Nephron (organoid): ENCODE measurements at regions not wholly inside any gene's neighbourhood (a gene's known extent, or its start where the extent isn't known, plus 50 kb on each side); places are given as distances from the start of the nearest gene placed in this dataset.

Source experiments
- H3K27ac Mint-ChIP-seq, 3 experiments: 2 replicates each; pipeline ENCODE4 v1.8.0; 2020; ENCODE audit warnings: mixed read lengths in 3 of 3, mild to moderate bottlenecking in 2 of 3, moderate library complexity in 1 of 3
- H3K27me3 Mint-ChIP-seq: 2 replicates; pipeline ENCODE4 v1.8.0; 2021; ENCODE audit warnings: low read depth, mild to moderate bottlenecking, moderate library complexity, mixed read lengths
- H3K36me3 Mint-ChIP-seq: 2 replicates; pipeline ENCODE4 v1.8.0; 2020; ENCODE audit warnings: low read depth, mixed read lengths
- H3K4me1 Mint-ChIP-seq: 2 replicates; pipeline ENCODE4 v1.8.0; 2020; ENCODE audit warnings: mixed read lengths
- H3K4me3 Mint-ChIP-seq, 3 experiments: 2 replicates each; pipeline ENCODE4 v1.8.0; 2020; ENCODE audit warnings: mild to moderate bottlenecking in 3 of 3, mixed read lengths in 3 of 3, moderate library complexity in 2 of 3
- H3K9me3 Mint-ChIP-seq: 2 replicates; pipeline ENCODE4 v1.8.0; 2020; ENCODE audit warnings: mixed read lengths
- TF ChIP-seq, protein P1 (sequence below), 3 experiments: fragments of 200-600 bp; sonication (generic); IDR thresholded peaks; one replicate each; pipeline ENCODE4 v1.5.0; 2021; ENCODE audit warnings: antibody characterized with exemption in 3 of 3; ENCODE audit not compliant: unreplicated experiment in 3 of 3

DNA sequence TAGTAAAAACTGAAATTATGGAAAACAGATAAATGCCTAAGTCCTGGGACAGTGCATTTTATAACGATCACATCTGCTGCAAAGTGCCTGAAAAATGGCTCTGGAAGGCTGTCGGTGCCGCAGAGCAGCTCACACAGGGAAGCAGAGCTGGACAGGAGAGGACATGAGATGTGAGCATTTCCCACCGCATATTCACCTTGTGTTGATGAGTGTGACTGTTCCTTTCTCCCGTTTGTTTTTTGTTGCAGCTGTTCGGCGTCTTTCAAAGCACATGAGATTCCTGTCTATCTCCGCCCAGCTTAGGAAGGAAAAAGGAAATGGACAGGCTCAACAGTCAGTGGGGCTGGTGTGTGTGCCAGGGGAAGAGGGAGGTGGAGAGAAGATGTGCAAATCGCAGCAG, 164.9 kb upstream of the SEMA6A start:
- peaks cover 29% of the 10 kb centered on the region for H3K4me1 Mint-ChIP-seq
- H3K9me3 Mint-ChIP-seq: peaks cover 8% of the 10 kb centered on the region
- TF ChIP-seq, protein P1, sequence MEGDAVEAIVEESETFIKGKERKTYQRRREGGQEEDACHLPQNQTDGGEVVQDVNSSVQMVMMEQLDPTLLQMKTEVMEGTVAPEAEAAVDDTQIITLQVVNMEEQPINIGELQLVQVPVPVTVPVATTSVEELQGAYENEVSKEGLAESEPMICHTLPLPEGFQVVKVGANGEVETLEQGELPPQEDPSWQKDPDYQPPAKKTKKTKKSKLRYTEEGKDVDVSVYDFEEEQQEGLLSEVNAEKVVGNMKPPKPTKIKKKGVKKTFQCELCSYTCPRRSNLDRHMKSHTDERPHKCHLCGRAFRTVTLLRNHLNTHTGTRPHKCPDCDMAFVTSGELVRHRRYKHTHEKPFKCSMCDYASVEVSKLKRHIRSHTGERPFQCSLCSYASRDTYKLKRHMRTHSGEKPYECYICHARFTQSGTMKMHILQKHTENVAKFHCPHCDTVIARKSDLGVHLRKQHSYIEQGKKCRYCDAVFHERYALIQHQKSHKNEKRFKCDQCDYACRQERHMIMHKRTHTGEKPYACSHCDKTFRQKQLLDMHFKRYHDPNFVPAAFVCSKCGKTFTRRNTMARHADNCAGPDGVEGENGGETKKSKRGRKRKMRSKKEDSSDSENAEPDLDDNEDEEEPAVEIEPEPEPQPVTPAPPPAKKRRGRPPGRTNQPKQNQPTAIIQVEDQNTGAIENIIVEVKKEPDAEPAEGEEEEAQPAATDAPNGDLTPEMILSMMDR (IDR thresholded peaks at IDR 0.05; ENCODE audit: unreplicated experiment in 3 of 3): no peak
- H3K27me3 Mint-ChIP-seq: no peaks in the 10 kb centered on the region
- H3K36me3 Mint-ChIP-seq: no peaks in the 10 kb centered on the region
- H3K4me3 Mint-ChIP-seq: peak overlapping the region in 2 of 3 experiments; percentile 11 to 41
- peak overlapping the region; percentile 21 to 86 (median 60) for H3K27ac Mint-ChIP-seq

DNA sequence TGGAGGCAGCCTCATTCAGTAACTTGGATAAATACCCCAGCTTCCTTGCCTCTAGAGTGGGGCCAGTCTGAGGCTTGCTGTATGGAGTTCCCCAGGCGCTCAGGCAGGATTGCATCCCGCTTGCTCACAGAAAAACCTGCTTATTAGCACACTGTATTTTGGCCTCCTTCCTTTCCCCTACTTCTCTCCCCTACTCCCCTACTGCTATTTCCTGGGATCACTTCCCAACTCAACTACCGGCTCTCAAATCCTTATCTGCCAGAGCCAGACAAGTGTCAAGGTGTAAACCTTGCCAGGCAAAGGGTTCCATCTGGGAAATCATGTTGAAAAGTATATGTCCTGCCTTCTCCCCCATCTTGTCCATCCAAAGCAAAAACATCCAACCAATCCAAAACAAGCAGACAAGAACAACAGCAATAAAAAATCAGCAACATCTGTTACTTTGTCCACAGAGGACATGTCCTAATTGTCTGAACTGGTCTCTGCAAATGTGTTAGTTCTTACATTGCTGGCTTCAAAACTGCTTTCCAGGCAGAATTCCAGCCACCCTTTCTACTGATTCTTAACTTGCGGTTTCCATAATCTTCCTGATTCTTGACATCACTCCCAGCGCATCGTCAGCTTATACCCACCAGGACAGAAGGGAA, 164.1 kb upstream of the SEMA6A start:
- Mint-ChIP-seq H3K4me1 (peaks cover 37% of the 10 kb centered on the region), H3K36me3 (no peaks in the 10 kb centered on the region), H3K4me3 (peak overlapping the region in 2 of 3 experiments; percentile 11 to 41), H3K27ac (peak overlapping the region; percentile 8 to 86 (median 60)), H3K9me3 (peaks cover 4% of the 10 kb centered on the region), H3K27me3 (no peaks in the 10 kb centered on the region)
- TF ChIP-seq, protein P1 (IDR thresholded peaks at IDR 0.05; ENCODE audit: unreplicated experiment in 3 of 3): no peak

DNA sequence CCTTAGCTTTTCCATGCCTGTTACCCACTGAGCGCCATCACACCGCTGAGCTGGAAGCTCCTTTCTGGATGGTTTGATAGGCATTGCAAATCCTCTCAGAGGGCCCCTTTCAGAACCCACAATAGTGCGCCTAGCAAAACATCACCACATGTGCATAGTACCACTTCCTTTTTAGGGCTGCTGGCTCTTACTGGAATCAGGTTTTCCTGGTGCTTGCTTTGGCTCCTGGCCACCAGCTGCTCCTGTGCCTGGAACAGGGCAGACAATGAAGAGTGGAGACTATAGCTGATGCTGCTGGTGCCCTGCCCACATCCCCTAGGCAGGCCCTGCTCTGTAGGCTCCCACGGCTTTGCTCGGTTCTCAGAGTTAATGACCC, 163.6 kb upstream of the SEMA6A start:
- H3K27ac Mint-ChIP-seq: peak overlapping the region in 1 of 3 experiments; percentile 86
- H3K9me3 Mint-ChIP-seq: no peaks in the 10 kb centered on the region
- H3K36me3 Mint-ChIP-seq: no peaks in the 10 kb centered on the region
- TF ChIP-seq, protein P1 (IDR thresholded peaks at IDR 0.05; ENCODE audit: unreplicated experiment in 3 of 3): no peak
- H3K4me1 Mint-ChIP-seq: peaks cover 42% of the 10 kb centered on the region
- no peaks in the 10 kb centered on the region for H3K27me3 Mint-ChIP-seq
- no peak overlapping the region for H3K4me3 Mint-ChIP-seq

DNA sequence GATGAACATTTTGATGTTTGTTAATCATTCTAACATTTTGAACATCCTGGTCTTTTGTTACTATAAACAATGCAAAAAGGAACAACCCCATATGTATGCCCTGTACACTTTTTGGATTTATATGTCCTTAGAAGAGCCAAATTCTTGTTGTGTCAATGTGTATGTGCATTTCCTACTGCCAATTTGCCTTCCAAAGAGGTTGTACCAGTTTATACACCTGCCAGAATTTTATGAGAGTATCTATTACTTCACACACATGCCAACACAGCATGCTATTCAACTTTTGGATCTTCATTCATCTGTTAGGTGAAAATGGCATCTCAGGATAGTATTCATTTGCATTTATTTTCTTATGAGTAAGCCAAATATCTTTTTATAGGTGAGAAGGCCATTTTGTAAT, 162.0 kb upstream of the SEMA6A start:
- TF ChIP-seq, protein P1 (IDR thresholded peaks at IDR 0.05; ENCODE audit: unreplicated experiment in 3 of 3): no peak
- H3K4me1 Mint-ChIP-seq: peaks cover 44% of the 10 kb centered on the region
- H3K27me3 Mint-ChIP-seq: no peaks in the 10 kb centered on the region
- H3K4me3 Mint-ChIP-seq: no peak overlapping the region
- H3K27ac Mint-ChIP-seq: no peak overlapping the region
- H3K36me3 Mint-ChIP-seq: no peaks in the 10 kb centered on the region
- no peaks in the 10 kb centered on the region for H3K9me3 Mint-ChIP-seq

DNA sequence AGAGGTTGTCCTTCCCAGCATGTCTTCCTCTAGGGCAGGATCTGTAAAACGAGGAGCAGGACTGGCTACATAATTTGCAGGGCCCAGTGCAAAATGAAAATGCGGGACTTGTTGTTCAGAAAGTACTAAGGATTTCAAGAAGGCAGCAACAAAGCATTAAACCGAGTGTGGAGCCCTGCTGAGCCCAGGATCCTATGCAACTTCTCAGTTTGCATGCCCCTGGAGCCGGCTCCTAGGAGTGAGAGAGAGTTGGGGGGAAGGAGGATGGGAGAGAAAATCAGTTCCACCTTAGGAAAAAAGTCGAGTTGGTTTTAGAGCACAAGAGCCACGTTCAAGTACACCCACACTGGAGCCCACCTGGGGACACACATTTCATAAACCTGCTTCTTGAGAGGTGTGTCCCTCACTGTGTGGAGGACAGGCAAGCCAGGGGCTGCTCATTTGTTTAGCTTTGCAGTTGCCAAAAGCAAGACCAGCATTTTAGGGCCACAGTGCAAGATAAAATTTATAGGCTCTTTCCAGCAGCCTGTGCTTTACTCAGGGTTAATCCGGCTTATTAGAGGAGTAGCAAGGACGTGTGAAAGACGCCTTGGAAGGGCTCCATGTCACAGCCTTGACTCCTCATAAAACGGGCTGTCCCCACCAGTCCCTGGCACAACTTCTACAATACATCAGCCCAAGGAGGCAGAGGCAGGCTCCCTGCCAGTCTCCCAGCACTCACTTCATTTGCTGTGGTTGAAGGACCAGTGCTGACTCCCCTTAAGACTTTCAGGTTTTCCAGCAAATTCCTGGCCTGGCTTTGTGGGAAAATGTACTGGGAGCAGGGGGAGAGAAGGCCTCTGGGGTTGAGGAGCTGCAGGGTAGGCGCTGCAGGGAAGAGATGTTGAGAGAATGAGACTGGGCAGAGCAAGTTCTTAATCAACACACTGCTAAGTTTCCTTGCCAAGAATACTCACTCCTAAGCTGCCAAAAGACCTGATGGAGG, 159.7 kb upstream of the SEMA6A start:
- H3K4me1 Mint-ChIP-seq: peaks cover 41% of the 10 kb centered on the region
- H3K4me3 Mint-ChIP-seq: no peak overlapping the region
- TF ChIP-seq, protein P1 (IDR thresholded peaks at IDR 0.05; ENCODE audit: unreplicated experiment in 3 of 3): no peak
- H3K27me3 Mint-ChIP-seq: no peaks in the 10 kb centered on the region
- H3K9me3 Mint-ChIP-seq: no peaks in the 10 kb centered on the region
- no peaks in the 10 kb centered on the region for H3K36me3 Mint-ChIP-seq
- peak overlapping the region; percentile 62 to 82 (median 74) for H3K27ac Mint-ChIP-seq
